Progenitor cell of endocrine pancreas (in vitro differentiated cells): ENCODE measurements at regions not wholly inside any gene's neighbourhood (a gene's known extent, or its start where the extent isn't known, plus 50 kb on each side); places are given as distances from the start of the nearest gene placed in this dataset.
A peak's percentile ranks its signal among the peaks of the same experiment; 100 is the strongest.

Source experiments
- DNase-seq: peaks from one replicate; pipeline ENCODE4 v3.0.0; 2021; ENCODE audit warnings: low spot score; ENCODE audit not compliant: unreplicated experiment
- H3K27ac Mint-ChIP-seq: 2 replicates; pipeline ENCODE4 v1.8.0; 2021; ENCODE audit warnings: mild to moderate bottlenecking, moderate library complexity, mixed read lengths
- H3K27me3 Mint-ChIP-seq: 2 replicates; pipeline ENCODE4 v1.8.0; 2021; ENCODE audit warnings: mixed read lengths
- H3K36me3 Mint-ChIP-seq: 2 replicates; pipeline ENCODE4 v1.8.0; 2022; ENCODE audit warnings: mixed read lengths; ENCODE audit not compliant: insufficient read depth
- H3K4me1 Mint-ChIP-seq: 2 replicates; pipeline ENCODE4 v1.8.0; 2021; ENCODE audit warnings: low read depth, mixed read lengths
- H3K4me3 Mint-ChIP-seq: 2 replicates; pipeline ENCODE4 v1.8.0; 2021; ENCODE audit warnings: low read depth, mild to moderate bottlenecking, moderate library complexity, mixed read lengths
- H3K9me3 Mint-ChIP-seq: 2 replicates; pipeline ENCODE4 v1.8.0; 2021; ENCODE audit warnings: low read depth, mixed read lengths
- TF ChIP-seq, protein P1 (sequence below): fragments of 200-600 bp; sonication (generic); IDR thresholded peaks from one replicate; pipeline ENCODE4 v1.5.0; 2021; ENCODE audit warnings: antibody characterized with exemption, mild to moderate bottlenecking; ENCODE audit not compliant: unreplicated experiment

DNA sequence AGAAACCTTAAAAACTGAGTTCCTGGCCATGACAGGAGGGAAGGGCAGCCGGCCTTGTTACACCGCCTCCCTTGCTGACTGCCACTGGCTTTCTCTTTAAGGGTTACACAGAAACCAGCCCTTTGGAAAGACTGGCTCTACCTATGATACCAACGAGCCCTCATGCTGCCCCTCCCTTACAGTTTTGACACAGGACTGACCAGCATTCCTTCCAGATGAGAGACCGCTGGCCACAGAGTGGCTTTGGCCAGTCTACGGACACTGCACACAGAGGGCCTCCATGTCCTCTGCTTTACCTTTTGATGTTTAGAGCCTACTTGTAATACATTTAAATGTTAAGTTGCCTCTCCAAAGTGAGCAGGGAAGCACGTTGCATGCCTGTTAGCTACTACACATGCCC is 243.2 kb upstream of the GMDS start:
- H3K4me3 Mint-ChIP-seq, result no peak overlapping the region
- DNase-seq, result no peak
- H3K4me1 Mint-ChIP-seq, result no peaks in the 10 kb centered on the region
- TF ChIP-seq, protein P1, sequence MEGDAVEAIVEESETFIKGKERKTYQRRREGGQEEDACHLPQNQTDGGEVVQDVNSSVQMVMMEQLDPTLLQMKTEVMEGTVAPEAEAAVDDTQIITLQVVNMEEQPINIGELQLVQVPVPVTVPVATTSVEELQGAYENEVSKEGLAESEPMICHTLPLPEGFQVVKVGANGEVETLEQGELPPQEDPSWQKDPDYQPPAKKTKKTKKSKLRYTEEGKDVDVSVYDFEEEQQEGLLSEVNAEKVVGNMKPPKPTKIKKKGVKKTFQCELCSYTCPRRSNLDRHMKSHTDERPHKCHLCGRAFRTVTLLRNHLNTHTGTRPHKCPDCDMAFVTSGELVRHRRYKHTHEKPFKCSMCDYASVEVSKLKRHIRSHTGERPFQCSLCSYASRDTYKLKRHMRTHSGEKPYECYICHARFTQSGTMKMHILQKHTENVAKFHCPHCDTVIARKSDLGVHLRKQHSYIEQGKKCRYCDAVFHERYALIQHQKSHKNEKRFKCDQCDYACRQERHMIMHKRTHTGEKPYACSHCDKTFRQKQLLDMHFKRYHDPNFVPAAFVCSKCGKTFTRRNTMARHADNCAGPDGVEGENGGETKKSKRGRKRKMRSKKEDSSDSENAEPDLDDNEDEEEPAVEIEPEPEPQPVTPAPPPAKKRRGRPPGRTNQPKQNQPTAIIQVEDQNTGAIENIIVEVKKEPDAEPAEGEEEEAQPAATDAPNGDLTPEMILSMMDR, result no peak
- peaks cover 1% of the 10 kb centered on the region for H3K36me3 Mint-ChIP-seq
- H3K27me3 Mint-ChIP-seq, result no peaks in the 10 kb centered on the region
- no peaks in the 10 kb centered on the region for H3K9me3 Mint-ChIP-seq
- no peak overlapping the region for H3K27ac Mint-ChIP-seq

DNA sequence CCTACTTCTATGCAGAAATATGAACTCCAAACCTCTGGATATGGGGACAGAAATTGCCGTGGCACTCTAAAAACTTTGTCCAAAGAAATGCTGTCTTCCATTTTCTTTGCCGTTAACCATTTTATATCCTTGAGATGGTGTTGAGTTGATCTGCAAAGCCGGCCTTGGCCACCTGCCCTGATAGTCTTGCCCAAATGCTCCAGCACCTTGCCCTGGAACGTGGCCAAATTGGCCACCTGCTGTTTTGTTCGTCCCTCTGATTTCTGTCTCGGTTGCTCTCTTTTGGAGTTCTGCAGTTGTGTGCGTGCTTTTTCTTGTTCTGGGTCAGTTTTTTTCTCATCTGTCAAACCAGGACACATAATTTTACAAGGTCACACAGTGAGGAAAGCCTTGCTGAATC is 239.7 kb upstream of the GMDS start:
- Mint-ChIP-seq H3K36me3 (peaks cover 1% of the 10 kb centered on the region), H3K4me1 (no peaks in the 10 kb centered on the region), H3K27ac (no peak overlapping the region), H3K4me3 (no peak overlapping the region), H3K27me3 (no peaks in the 10 kb centered on the region), H3K9me3 (peaks cover 5% of the 10 kb centered on the region)
- no peak for DNase-seq
- TF ChIP-seq, protein P1, result no peak

DNA sequence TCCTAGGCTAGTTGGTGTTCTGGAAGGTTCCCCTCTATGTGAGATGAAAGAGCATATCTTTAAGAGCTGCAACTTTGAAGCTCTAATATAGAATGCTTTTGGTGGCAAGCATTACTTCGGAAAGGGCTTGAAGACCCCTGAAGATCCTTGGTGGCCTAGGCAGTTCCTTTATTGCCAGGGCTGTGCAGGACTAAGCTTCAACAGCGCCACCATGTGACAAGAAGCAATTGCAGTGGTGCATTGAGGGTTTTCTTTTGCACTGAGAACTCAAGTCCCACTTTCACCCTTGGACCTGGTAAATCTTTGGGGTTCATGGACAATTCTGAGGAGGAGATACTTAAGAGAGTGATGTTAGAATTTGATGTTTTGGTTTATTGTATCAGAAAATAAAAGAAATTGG is 237.4 kb upstream of the GMDS start:
- Mint-ChIP-seq H3K27ac (no peak overlapping the region), H3K4me3 (no peak overlapping the region), H3K36me3 (no peaks in the 10 kb centered on the region), H3K27me3 (no peaks in the 10 kb centered on the region), H3K9me3 (peaks cover 5% of the 10 kb centered on the region), H3K4me1 (no peaks in the 10 kb centered on the region)
- DNase-seq, result no peak
- TF ChIP-seq, protein P1, result peak; percentile 9

DNA sequence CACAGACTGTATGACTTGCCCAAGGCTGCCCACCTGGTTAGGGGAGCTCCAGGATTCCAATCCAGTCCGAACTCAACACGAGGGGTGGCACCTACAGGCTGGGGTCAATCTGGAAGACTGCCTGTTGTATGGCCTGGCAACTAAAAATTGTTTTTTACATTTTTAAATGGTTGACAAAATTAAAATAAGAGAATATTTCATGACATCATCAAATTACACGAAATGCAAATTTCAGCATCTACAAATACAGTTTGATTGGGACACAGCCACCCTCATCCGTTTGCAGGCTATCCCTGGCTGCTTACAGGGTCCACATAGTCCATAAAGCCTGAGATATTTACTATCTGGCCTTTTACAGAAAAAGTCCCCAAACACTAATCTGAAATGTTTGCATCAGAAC is 235.9 kb upstream of the GMDS start:
- Mint-ChIP-seq H3K27ac (no peak overlapping the region), H3K9me3 (peaks cover 5% of the 10 kb centered on the region), H3K4me1 (no peaks in the 10 kb centered on the region), H3K36me3 (no peaks in the 10 kb centered on the region), H3K4me3 (no peak overlapping the region), H3K27me3 (no peaks in the 10 kb centered on the region)
- TF ChIP-seq, protein P1, result no peak
- DNase-seq, result no peak

DNA sequence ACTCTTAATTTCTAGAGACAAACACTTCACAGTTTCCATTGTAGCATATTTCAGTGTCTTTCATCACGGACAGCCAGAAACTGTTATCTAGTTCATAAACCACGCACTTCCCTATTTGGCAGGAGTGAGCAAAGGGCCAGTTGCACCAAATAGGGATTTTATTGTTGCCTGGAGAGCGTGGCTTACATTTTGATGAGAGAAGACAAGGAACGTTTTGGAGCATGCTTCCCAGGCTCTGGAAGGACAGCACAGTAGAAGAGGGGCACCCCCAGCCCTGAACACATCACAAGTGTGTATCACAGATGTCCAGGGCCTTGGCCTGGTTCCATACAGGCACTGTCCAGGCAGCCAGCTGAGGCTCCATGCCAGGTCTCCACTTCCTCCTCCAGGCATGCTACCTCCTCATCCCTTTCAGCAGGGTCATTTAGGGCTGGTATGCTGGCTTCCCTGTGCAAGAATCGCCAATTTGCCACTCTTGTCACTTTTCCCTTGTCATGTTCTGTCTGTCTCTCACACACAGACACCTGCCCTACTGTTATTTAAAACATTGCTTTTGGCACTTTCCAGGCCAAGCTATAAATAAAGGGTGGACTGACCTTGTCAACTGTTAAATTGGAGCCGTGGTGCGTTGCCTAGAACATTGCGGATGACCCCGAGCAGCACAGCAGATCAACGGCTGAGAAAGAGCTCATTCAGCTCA is 235.0 kb upstream of the GMDS start:
- Mint-ChIP-seq H3K36me3 (no peaks in the 10 kb centered on the region), H3K27me3 (no peaks in the 10 kb centered on the region), H3K4me1 (peaks cover 2% of the 10 kb centered on the region), H3K4me3 (no peak overlapping the region), H3K27ac (no peak overlapping the region), H3K9me3 (peaks cover 5% of the 10 kb centered on the region)
- DNase-seq, result no peak
- TF ChIP-seq, protein P1, result no peak
